Neural crest cell (in vitro differentiated cells): ENCODE measurements at regions not wholly inside any gene's neighbourhood (a gene's known extent, or its start where the extent isn't known, plus 50 kb on each side); places are given as distances from the start of the nearest gene placed in this dataset.
A peak's percentile ranks its signal among the peaks of the same experiment; 100 is the strongest.

Source experiments
- DNase-seq: peaks from one replicate; pipeline ENCODE4 v3.0.0; 2021; ENCODE audit warnings: low read depth, mixed read lengths, low spot score
- H3K27ac Mint-ChIP-seq: one replicate; pipeline ENCODE4 v1.8.0; 2021; ENCODE audit warnings: mild to moderate bottlenecking, mixed read lengths; ENCODE audit not compliant: unreplicated experiment
- H3K27me3 Mint-ChIP-seq: 2 replicates; pipeline ENCODE4 v1.8.0; 2021; ENCODE audit warnings: low read depth, mild to moderate bottlenecking, mixed read lengths
- H3K36me3 Mint-ChIP-seq: 2 replicates; pipeline ENCODE4 v1.8.0; 2021; ENCODE audit warnings: low read depth, mild to moderate bottlenecking, mixed read lengths
- H3K4me1 Mint-ChIP-seq: 2 replicates; pipeline ENCODE4 v1.8.0; 2021; ENCODE audit warnings: mixed read lengths
- H3K4me3 Mint-ChIP-seq: one replicate; pipeline ENCODE4 v1.8.0; 2021; ENCODE audit warnings: mild to moderate bottlenecking, mixed read lengths
- H3K9me3 Mint-ChIP-seq: 2 replicates; pipeline ENCODE4 v1.8.0; 2021; ENCODE audit warnings: mixed read lengths
- TF ChIP-seq, protein P1 (sequence below): fragments of 200-600 bp; sonication (generic); conservative IDR thresholded peaks from 2 replicates; pipeline ENCODE4 v1.5.0; 2021; ENCODE audit warnings: antibody characterized with exemption, mild to moderate bottlenecking

DNA sequence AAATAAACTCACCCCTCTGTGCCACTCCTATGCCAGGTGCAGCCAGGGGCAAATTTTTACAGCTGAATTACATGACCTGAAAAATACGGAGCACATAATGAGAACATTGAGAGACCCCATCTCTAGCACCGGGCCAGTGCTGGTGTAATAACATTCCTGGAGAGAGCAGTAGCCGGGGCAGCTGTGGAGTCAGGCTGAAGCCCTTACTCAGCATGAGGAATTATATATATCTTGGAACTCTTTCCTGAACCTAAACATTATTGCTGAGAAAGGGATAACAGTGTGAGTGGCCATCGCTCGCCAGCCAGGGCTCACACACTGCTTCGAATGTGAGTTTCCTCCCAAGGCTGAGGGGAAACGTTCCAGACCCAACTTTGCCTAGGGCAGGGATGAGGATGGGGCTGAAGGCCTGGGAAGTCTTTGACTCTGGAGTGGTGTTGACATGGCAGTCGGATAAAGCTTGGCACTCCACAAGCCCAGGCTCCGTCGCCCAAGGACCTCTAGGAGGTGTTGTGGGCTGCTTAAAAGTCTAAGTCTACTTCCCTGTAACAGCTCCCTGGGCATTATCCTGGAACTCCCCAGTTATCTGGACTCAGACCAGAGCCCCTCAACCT, 269.8 kb downstream of the CDC5L start:
- peaks cover 5% of the 10 kb centered on the region for H3K27me3 Mint-ChIP-seq
- H3K4me1 Mint-ChIP-seq = peaks cover 18% of the 10 kb centered on the region
- no peak overlapping the region for H3K27ac Mint-ChIP-seq
- no peaks in the 10 kb centered on the region for H3K36me3 Mint-ChIP-seq
- no peak overlapping the region for H3K4me3 Mint-ChIP-seq
- no peak for DNase-seq
- TF ChIP-seq, protein P1, sequence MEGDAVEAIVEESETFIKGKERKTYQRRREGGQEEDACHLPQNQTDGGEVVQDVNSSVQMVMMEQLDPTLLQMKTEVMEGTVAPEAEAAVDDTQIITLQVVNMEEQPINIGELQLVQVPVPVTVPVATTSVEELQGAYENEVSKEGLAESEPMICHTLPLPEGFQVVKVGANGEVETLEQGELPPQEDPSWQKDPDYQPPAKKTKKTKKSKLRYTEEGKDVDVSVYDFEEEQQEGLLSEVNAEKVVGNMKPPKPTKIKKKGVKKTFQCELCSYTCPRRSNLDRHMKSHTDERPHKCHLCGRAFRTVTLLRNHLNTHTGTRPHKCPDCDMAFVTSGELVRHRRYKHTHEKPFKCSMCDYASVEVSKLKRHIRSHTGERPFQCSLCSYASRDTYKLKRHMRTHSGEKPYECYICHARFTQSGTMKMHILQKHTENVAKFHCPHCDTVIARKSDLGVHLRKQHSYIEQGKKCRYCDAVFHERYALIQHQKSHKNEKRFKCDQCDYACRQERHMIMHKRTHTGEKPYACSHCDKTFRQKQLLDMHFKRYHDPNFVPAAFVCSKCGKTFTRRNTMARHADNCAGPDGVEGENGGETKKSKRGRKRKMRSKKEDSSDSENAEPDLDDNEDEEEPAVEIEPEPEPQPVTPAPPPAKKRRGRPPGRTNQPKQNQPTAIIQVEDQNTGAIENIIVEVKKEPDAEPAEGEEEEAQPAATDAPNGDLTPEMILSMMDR = no peak
- peaks cover 3% of the 10 kb centered on the region for H3K9me3 Mint-ChIP-seq

- no peak overlapping the region for H3K27ac Mint-ChIP-seq
- H3K27me3 Mint-ChIP-seq = peaks cover 9% of the 10 kb centered on the region
- peaks cover 3% of the 10 kb centered on the region for H3K9me3 Mint-ChIP-seq
- H3K4me1 Mint-ChIP-seq = peaks cover 30% of the 10 kb centered on the region
- TF ChIP-seq, protein P1 = no peak
- no peak overlapping the region for H3K4me3 Mint-ChIP-seq
- no peaks in the 10 kb centered on the region for H3K36me3 Mint-ChIP-seq
- DNase-seq = no peak
These were observed 271.1 kb downstream of the CDC5L start for GRCh38 chr6:44658571-44658970.

DNA sequence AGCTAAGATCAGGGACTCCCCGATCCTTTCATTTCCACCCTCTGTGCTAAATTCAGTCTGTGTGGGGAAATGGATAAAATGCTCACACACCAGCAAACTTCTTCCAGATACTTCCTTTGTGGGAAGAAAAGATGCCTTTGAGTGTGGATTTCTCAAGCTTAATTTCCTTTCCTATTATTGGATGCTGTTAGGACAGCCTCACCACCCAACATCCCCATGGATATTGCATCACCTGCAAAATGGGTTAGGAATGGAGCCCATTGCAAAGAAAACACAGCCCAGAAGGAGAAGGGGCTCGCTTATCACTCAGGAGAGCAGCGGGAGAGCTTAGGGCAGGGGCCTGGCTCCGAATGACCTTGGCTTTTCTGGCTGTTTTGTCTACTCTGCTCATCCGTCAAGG, 272.2 kb downstream of the CDC5L start:
- Mint-ChIP-seq H3K4me1 (peaks cover 41% of the 10 kb centered on the region), H3K27me3 (peaks cover 10% of the 10 kb centered on the region), H3K27ac (peak overlapping the region; percentile 68), H3K4me3 (no peak overlapping the region), H3K9me3 (peaks cover 3% of the 10 kb centered on the region), H3K36me3 (no peaks in the 10 kb centered on the region)
- no peak for DNase-seq
- TF ChIP-seq, protein P1 = no peak

DNA sequence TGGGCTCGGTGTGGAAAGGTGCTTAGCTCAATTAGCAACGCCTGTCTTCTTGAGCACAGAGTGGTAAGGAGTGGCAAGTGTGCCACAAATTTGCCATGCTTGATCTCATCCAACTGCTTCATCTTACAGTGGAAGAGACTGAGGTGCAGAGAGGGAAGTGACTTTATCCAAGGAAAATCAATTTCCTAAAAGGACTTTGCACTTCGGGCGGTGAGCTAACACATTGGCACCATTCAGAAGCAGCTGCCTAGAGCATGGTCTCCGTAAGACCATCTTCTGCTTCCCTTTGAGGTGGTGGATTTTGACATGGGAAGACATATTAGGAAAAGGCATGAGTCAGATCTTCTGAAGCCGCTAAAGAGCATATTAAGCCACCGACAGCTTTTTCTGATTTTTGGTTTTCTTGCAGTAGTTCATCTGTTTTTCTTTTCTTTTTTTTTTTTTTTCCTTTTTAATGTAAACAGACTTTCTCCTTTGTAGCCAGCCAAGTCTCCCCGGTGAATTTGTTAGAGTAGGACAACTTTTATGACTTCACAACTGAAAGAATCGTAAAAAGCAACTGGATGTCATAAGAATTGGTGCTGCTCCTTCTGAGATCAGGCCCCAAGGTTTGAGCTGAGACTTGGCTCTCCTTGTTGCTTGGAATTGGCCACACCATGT, 273.2 kb downstream of the CDC5L start:
- Mint-ChIP-seq H3K36me3 (no peaks in the 10 kb centered on the region), H3K9me3 (peaks cover 3% of the 10 kb centered on the region), H3K27ac (no peak overlapping the region), H3K4me3 (no peak overlapping the region), H3K4me1 (peaks cover 44% of the 10 kb centered on the region), H3K27me3 (peaks cover 7% of the 10 kb centered on the region)
- DNase-seq = no peak
- TF ChIP-seq, protein P1 = no peak

DNA sequence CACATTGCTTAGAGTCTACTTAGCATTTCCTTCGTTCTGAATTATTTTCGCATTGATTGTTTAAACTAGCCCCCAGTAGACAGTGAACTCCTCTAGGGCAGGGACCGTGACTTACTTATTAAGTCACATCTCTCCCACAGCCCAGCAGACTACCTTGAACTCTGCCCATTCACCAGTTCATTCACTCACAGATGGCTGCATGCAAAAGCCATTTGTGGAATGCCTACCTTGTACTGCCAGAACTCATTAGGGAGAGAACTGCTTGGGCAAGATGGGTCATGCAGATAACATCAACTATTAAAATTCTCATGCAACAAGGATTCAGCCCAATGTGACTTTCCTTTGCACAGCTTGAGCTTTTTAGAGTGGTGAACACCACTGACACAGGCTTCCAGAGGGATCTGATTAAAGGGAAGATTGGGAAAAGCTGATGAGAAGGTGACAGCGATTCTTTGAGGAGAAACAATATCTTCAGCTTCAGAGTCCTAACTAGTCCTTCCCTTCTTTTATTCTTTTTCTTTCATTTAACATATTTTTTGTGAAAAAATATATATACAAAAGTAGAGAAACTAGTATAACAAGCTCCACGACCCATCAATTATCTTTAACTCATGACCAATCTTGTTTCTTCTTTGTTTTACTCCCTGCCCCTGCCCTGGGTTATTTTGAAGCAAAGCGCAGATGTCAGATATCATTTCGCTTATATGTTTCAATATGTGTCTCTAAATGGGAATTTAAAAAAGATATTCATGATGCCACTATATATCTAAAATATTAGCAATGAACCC, 273.9 kb downstream of the CDC5L start:
- Mint-ChIP-seq H3K27me3 (peaks cover 7% of the 10 kb centered on the region), H3K4me3 (no peak overlapping the region), H3K36me3 (no peaks in the 10 kb centered on the region), H3K4me1 (peaks cover 52% of the 10 kb centered on the region), H3K27ac (no peak overlapping the region), H3K9me3 (peaks cover 3% of the 10 kb centered on the region)
- no peak for DNase-seq
- TF ChIP-seq, protein P1 = no peak
